GM21723 (cell line): ENCODE measurements at regions not wholly inside any gene's neighbourhood (a gene's known extent, or its start where the extent isn't known, plus 50 kb on each side); places are given as distances from the start of the nearest gene placed in this dataset.
"Not testable (repeated sequence)": the region's sequence is repeated elsewhere in the genome, so short reads cannot be mapped to it uniquely, and the experiment has no call there.

Experiments used
- ATAC-seq: cut with Tn5 transposase; IDR thresholded peaks from one replicate; pipeline ENCODE4 v1.9.1; 2021; ENCODE audit warnings: mild to moderate bottlenecking, moderate library complexity; ENCODE audit not compliant: unreplicated experiment

DNA sequence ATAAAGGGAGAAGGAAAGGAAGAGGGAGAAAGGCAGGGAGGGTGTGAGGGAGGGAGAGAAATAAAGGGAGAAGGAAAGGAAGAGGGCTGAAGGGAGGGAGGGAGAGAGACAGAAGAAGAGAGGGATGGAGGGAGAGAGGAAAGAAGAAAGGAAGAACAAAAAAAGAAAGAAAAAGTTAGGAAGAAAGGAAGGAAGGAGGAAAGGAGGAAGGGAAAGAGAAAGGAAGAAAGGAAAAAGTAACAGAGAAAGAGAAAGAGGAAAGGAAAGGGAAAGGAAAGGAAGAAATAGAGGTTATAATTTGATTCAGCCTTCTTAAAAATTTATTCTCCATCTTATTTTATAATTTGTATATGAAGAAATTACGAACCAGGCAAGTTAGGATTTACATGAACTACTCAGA is 836.6 kb upstream of the C9orf72 start:
- ATAC-seq: no peak

DNA sequence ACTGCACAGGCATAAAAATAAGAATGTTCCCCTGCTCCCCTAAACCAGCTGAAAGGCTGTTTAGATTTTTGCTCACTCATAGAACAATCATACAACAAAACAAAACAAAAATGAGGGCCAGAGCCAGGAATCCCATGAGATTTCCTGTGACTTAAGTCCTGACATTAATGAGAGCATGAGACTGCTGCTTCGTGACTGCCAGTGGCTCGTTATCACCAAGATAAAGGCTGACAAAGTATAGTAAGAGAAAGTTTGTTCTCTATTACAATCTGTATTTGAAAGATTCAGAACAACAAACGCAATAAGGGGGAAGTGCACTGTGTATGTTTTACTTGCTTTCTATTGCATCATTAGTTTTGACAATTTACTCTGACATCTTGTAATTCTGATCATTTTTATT is 837.1 kb upstream of the C9orf72 start:
- ATAC-seq: no peak

DNA sequence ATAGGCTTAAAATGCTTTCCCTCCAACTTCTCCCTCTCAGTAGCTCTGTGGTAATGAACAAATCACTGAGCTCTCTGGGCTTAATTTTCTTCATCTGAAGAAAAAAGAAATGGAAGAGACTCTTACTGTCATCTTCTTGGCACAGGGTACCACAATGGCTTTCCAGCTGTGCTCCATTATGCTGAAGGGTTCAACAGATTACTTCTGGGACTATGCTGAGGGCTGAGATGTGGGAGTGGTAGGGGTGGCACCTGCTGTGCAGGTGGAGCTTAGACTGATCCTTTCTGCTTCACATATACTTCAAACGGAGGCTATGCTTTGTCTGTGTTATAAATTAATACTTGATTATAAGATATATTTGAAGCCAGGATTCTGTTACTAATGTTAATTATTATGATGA is 840.2 kb upstream of the C9orf72 start:
- no peak for ATAC-seq

DNA sequence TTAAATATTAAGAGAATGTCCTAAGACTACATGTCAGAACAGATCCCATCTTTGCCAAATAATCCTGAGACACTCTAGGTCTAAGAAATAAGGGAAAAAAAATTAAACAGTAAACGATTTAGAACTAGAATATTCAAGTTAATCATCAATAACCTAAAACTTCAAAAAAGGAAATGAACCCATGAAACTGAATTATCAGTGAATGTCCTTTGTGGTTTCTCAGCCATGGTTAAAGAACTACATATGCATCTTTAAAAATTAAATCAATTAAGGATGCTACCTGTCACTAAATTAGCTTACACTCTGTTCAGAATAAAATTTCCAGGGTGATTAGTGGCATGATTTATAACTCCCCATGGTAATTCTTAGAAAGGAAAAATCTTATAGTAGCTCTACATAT is 850.0 kb upstream of the C9orf72 start:
- no peak for ATAC-seq

DNA sequence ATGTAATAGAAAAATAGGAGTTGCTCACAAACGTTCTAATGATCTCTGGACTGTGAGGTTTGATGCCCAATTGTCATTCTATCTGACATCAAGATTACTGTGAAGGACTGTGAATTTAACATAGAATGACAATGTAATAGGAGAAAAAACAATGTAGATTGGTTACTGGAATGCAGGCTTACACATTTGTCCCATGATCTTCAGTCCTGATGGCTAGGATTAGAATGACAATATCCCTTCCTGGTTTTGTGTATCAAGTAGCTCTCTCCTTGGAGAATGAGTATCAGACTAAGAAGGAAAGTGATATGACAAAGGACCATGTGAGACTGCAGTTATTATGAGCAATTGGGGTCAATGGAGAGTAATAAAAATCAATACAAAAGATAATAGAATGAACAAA is 862.2 kb upstream of the C9orf72 start:
- no peak for ATAC-seq

DNA sequence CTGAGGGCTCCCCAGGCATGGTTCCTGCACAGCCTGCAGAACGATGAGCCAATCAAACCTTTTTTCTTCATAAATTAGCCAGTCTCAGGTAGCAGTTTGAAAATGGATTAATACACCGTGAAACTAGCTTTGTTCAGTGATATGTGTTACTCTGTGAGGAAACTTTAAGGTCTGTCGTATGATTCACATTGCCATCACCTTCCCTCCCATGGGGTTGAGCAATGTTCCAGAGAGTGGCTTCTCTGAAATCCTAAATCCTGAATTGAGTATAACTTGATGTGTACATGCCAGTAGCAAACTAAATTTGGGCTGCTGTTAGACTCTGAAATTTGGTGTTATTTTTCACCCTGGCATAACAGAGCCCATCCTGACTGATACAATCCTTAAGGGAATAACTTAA is 866.4 kb upstream of the C9orf72 start:
- no peak for ATAC-seq

DNA sequence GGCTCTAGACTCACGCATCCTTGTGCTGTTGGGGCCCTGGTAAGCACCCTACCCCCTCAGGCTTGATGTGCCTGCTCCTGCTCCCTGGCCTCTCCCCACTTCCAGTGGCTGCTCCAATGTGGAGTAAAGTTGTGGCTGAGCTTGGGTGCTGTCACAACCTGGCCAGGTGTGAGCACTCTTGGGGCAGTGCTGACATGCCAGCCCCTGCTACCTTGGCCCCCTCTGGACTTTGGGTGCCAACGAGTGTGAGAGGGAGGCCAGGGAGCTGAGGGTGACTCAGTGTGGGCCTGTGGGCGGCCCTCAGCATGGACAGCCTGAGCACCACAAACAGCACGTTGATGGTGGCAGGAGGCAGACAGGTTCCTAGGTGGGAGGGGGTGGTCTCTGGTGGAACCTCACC is 870.2 kb upstream of the C9orf72 start:
- no peak for ATAC-seq

DNA sequence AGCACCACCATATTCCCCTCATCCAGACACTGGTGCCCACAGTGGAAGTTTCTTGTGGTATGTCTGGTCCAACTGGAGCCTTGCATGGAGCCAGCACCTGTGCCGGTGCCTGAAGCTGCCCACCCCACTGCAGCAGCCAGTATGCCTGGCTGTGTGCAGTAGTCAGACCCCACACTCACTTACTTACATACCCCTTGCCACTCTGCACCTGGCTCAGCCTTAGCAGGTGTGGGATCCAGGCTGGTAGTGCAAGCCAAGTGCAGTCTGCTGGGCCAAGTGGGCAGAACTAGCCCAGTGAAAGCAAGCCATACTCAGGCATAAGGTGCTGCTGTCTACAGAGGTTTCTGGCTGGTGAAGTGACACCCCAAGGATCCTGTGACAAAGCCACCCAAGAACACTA is 871.4 kb upstream of the C9orf72 start:
- ATAC-seq: no peak

DNA sequence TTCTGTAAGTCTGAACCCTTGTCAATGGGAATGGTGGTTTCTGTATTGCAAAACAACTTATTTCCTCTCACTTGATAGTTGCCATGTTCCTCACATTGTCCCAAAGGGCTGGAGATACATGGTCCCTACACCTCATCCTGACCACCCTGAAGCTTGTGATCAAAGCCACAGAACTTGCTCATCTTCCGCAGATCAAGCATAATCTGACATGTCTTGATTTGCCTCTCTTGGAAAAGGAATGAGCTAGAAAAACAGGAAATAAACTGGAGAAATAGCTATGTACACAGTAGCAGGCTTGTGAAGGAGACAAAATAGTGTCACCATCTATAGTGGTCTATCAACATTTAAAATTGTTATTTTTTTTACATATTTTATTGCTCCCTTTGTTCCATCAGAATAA is 871.9 kb upstream of the C9orf72 start:
- ATAC-seq: no peak

DNA sequence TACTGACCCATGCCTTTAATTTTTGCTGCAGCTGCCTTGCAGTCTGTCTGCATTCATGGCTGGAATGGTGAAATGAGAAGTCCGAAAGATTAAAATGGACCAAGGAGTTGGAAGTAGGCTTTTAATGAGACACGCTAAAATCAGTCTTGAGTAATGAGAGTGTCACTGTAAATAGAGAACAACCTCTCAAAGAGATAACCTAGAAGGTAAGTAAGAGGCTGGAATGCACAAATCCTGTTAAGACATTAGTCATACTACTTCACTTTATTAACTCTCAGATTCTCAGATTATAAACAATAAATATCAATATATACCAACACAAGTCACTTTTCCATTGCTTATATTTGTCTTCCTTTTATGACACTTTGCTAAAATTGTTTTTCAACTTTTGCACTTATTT is 880.6 kb upstream of the C9orf72 start:
- ATAC-seq: no peak

DNA sequence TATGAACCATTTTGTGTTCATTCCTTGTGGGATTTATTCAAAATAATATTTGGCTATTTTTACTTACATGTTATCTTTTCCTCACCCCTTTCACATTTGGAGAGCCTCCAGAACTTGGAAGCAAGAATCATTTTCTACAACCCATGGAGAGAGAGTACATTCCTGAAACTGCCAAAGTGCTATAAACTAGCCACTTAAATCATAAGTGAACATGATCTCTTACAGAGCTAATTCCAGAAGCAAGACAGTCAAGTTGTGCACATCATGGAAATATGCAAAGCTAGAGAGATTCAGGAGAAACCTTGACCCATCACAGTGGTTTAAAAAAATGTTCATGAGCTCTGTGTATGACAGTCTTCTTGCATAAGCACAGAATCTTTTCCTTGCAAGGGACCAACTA is 883.6 kb upstream of the C9orf72 start:
- ATAC-seq: no peak

DNA sequence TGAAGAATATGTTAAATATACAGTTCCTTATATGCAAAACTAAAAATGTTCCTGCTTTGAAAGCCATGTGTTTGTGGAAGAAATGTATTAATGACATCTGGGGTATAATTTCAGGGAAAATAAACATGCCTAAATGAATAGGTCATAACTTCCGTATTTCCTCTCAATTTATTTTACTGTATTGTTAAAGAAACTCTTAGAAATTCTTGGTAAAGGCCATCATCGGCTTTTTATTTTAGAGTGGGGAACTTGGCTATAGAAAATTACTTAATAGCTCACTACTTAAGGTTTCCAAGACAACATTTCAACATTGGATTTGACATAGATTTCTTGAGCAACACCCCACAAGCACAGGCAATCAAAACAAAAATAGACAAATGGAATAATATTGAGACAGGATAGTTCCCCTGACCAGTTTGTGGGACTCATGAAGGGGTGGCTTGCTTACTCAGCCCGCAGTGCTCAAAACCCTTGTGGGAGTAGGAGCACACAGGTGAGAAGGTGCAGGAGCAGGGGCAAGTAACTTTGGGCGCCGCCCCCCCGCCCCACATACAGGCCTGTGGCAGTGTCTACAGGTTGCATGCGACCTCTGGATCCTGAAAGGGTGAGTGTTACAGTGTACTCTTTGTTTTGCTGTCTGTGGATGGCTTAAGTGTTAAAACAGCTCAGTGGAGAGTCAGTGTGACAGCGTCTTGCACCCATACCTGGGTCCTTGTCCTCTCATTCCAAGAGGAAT is 891.4 kb upstream of the C9orf72 start:
- ATAC-seq: no peak

DNA sequence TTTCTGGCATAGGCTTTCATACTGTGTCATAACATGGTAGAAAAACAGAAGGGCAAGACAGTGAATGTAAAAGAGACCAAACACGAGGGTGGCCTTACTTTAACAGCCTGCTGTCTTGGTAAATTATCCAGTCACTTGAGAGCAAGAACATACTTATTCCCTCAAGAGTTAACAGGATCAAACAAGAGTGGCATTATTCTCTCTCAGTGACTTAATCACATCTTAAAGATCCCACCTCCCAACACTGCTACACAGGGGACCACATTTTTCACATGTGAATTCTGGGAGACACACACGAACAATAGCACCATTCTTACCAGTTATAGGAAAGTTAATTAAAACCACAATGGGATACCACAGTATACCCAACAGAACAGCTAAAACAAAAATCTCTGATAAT is 898.0 kb upstream of the C9orf72 start:
- ATAC-seq: no peak

DNA sequence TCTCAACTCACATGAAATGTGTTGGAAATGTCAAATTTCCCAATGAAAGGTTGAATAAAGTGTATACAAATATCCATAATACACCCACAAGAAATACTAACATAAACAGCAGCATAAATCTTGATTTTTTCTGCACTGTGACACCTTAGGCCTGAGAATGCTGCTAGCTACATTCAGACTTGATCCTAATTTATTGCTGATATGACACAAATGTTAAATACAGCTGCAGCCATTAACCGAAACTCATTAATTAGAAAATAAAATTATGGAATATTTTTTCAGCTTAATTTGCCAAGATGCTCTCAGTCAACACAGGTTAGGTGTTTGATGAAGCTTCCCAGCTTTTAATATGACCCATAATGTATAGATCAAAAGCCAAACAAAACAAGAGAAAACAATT is 914.3 kb upstream of the C9orf72 start:
- no peak for ATAC-seq

DNA sequence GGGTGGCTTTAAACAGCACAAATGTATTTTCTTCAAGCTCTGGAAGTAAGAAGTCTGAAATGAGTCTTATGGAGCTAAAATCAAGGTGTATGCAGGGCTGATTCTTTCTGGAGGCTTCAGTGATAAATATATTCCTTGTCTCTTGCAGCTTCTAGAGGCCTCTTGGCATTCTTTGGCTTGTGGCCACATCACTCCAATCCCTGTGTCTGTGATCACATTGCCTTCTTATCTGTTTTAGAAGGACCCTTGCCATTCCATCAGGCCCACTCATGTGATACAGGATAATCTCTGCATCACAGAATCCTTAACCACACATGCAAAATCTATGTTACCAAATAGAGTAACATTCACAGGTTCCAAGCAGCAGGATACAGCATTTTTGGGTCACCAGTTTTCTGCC is 917.8 kb upstream of the C9orf72 start:
- ATAC-seq: no peak

DNA sequence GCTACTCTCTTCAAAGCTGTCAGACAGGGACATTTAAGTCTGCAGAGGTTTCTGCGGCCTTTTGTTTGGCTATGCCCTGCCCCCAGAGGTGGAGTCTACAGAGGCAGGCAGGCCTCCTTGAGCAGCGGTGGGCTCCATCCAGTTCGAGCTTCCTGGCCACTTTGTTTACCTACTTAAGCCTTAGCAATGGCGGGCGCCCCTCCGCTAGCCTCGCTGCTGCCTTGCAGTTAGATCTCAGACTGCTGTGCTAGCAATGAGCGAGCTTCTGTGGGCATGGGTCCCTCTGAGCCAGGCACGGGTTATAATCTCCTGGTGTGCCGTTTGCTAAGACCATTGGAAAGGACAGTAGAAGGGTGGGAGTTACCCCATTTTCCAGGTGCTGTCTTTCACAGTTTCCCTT is 924.9 kb upstream of the C9orf72 start:
- not testable (repeated sequence) for ATAC-seq

DNA sequence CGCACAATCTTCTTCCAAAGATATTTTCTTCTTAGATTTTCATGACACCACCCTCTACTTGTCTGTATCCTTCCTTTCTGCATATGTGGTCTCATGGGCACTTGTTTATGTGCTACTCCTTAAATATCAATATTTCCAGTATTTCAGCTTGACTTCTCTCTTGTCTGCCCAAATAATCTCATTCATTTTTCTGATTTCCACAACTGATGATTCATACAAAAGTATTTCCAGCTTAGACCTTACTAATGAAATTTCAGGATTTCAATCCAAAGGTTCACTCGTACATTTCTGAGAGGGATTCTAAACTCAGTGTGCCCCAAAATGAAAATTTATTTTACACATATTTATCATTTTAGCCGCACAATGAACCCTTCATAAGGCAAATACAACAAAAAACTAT is 928.9 kb upstream of the C9orf72 start:
- ATAC-seq: no peak

DNA sequence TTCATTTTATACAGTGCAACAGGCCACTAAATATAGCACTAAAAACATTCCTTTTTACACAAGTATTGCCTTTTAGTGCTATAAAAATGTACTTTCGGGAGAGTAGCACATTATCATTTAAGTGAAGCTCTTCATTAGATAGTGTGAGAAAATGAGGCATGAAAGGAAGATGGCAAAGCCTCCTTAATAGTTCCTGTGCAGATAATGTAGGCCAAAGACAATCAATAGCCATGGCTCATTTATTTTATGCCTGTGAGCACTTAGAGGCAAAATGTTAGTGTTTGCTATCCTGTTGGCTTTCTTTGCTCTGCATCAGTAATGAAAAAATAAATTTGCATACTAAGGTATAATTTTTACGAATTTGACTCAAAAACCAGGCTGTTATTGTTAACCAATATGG is 929.5 kb upstream of the C9orf72 start:
- no peak for ATAC-seq

DNA sequence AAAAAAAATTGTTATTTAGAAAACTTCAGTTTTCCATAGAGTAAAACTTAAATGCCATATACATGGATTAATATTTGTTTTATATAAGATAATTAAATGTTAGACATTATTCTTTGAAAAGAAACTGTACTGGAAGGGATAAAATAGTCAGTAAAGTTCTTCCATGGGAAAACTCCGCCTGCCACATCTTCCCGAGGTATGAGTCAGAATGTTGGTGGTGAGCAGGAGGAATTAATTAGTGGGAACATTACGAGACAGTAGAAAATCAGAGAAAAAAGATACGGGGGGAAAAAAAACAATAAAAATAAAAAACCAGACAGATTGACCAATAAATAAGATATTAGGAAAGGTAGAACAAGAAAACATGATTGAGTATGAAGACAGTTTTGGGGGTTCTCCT is 930.3 kb upstream of the C9orf72 start:
- ATAC-seq: no peak

DNA sequence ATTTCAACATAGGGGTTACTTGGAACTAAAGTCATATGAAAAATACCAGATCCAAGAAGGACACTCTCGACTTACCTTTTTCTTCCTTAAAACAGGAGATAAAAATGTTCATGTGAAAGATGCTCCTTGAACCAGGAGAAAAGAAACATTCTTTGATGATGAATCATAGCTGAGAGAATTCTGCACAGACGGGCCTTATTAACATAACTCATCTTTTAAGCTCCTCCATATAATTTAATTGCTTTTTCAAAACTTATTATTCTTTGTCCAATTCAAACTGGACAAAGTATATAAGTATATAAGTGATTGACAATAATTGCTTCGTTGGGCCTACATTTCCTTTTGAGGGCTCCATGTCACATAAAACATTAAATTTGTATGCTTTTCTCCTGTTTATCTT is 945.2 kb upstream of the C9orf72 start:
- ATAC-seq: no peak

DNA sequence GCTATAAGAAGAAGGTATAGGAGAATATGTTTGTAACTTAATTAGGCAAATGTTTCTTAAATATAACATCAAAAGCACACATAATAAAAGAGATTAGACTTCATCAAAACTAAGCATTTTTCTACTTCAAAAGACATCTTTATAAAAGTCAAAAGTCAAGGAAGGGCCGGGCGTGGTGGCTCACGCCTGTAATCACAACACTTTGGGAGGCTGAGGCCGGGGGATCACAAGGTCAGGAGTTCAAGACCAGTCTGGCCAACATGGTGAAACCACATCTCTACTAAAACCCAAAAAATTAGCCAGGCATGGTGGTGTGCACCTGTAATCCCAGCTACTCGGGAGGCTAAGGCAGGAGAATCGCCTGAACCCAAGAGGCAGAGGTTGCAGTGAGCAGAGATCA is 951.0 kb upstream of the C9orf72 start:
- not testable (repeated sequence) for ATAC-seq

DNA sequence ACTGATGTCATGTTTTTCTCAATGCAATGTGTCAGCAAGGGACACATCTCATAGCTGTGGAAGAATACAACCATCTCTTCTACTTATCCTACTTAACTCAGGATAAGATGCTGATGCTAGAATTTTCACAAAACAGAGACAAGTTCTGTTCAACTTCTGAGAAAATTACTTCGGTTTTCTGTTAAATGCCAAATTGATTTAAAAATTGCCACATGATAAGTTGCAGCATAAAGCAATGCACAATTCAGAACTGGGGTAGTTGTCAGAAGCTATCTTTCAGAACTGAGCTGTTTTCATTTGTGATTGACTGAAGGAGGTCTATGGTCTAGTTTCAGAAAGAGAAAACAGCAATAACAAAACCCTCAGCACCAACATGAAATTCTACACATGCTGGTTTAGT is 954.8 kb upstream of the C9orf72 start:
- no peak for ATAC-seq

DNA sequence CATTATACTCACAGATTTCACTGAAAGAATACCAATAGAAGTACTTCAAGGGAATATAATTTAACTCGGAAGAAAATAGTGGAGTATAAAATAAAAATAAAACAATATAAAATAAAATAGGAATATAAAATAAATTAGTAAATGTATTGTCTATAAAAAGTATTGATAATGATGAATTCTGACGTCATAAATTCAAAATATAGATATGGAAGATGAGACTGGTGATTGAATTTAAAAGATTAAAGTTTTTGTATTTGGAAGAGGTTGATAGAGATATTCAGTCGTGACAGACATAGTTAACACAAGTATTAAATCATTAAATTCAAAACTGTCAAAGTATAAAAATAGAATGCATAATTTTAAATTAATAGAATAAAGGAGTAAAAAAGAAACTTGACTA is 964.9 kb upstream of the C9orf72 start:
- no peak for ATAC-seq
